PFSK-1 (cell line): ENCODE measurements at regions not wholly inside any gene's neighbourhood (a gene's known extent, or its start where the extent isn't known, plus 50 kb on each side); places are given as distances from the start of the nearest gene placed in this dataset.

ENCODE experiments used
- FOXP2 ChIP-seq: optimal IDR thresholded peaks from 2 replicates; pipeline ENCODE3; 2011; ENCODE audit warnings: borderline replicate concordance, control low read depth, inconsistent platforms; ENCODE audit not compliant: insufficient read depth; ENCODE audit errors: extremely low read length, extremely low read depth
- POLR2AphosphoS5 ChIP-seq: IDR thresholded peaks from 2 replicates; pipeline ENCODE4 v1.6.1; 2012; ENCODE audit warnings: low read depth, mild to moderate bottlenecking, control low read depth, low read length, moderate library complexity
- SIN3A ChIP-seq: IDR thresholded peaks from 2 replicates; pipeline ENCODE4 v1.6.1; 2012; ENCODE audit warnings: mild to moderate bottlenecking, low read length, moderate library complexity, borderline replicate concordance; ENCODE audit not compliant: insufficient read depth
- TAF1 ChIP-seq: IDR thresholded peaks from 2 replicates; pipeline ENCODE4 v1.6.1; 2012; ENCODE audit warnings: low read length, control low read depth, borderline replicate concordance; ENCODE audit not compliant: insufficient read depth
- TF ChIP-seq, protein P1 (sequence below), 2 experiments: IDR thresholded peaks; 2 replicates each; pipeline versions ENCODE4 v1.6.1 to v1.8.0; 2011 to 2012; ENCODE audit warnings: low read depth in 2 of 2, low read length in 2 of 2, control low read depth in 1 of 2, inconsistent platforms in 1 of 2, mild to moderate bottlenecking in 1 of 2, moderate library complexity in 1 of 2; ENCODE audit not compliant: insufficient read depth in 1 of 2

DNA sequence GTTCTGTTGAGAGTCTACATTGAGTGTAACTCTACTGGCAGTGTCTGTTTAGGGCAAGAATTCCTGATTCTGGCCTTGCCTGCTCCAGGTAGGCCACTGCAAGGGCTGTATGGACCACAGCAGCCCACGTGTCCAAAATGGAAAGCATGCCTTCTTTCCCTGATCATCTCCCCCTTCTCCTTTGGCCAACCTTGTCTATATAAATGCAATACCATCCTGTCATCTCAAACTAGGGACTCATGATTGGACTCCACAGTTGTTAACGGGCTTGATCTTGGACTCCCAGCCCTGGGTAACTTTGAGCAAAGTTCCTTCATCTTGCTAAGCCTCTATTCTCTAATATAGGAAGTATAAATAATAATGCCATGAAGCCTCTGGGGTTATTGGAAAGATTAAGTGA is 533.6 kb downstream of the BNC2 start:
- TF ChIP-seq, protein P1, sequence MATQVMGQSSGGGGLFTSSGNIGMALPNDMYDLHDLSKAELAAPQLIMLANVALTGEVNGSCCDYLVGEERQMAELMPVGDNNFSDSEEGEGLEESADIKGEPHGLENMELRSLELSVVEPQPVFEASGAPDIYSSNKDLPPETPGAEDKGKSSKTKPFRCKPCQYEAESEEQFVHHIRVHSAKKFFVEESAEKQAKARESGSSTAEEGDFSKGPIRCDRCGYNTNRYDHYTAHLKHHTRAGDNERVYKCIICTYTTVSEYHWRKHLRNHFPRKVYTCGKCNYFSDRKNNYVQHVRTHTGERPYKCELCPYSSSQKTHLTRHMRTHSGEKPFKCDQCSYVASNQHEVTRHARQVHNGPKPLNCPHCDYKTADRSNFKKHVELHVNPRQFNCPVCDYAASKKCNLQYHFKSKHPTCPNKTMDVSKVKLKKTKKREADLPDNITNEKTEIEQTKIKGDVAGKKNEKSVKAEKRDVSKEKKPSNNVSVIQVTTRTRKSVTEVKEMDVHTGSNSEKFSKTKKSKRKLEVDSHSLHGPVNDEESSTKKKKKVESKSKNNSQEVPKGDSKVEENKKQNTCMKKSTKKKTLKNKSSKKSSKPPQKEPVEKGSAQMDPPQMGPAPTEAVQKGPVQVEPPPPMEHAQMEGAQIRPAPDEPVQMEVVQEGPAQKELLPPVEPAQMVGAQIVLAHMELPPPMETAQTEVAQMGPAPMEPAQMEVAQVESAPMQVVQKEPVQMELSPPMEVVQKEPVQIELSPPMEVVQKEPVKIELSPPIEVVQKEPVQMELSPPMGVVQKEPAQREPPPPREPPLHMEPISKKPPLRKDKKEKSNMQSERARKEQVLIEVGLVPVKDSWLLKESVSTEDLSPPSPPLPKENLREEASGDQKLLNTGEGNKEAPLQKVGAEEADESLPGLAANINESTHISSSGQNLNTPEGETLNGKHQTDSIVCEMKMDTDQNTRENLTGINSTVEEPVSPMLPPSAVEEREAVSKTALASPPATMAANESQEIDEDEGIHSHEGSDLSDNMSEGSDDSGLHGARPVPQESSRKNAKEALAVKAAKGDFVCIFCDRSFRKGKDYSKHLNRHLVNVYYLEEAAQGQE (IDR thresholded peaks at IDR 0.05; ENCODE audit: insufficient read depth in 1 of 2, low read depth in 2 of 2, low read length in 2 of 2): no peak
- TF ChIP-seq SIN3A (no peak), FOXP2 (no peak), TAF1 (no peak), POLR2AphosphoS5 (no peak)

DNA sequence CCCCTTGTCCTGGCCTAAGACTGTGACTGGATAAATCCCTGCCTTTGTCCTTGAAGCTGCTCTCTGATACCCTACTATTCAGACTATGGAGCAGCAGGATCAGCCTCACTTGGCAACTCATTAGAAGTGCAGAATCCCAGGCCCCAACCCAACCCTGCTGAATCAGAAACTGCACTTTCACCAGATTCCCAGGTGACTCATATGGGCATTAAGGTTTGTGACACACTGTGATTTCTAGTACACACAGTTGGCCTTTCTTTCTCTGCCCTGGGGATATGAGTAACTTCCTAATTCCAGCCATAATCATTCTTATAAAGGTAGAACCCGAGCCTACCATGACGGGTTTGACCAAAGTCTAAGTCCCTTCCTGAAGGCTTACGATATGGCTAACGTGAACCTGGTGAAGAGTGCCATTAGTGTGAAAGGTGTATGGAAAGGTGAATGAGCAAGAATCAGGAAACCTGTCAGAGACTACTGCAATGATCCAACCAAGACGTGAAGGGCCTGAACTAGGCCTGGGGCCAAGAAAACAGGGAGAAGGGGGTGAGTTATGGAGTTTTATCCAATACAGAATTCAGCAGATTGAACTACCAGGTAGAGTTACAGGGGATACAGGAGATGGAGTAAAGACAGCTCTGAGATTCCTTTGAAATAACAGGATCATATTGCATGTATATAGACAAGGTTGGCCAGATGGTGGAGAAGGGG is 533.0 kb downstream of the BNC2 start:
- TF ChIP-seq SIN3A (no peak), TAF1 (no peak), POLR2AphosphoS5 (no peak), FOXP2 (no peak)
- TF ChIP-seq, protein P1 (IDR thresholded peaks at IDR 0.05; ENCODE audit: insufficient read depth in 1 of 2, low read depth in 2 of 2, low read length in 2 of 2): no peak

DNA sequence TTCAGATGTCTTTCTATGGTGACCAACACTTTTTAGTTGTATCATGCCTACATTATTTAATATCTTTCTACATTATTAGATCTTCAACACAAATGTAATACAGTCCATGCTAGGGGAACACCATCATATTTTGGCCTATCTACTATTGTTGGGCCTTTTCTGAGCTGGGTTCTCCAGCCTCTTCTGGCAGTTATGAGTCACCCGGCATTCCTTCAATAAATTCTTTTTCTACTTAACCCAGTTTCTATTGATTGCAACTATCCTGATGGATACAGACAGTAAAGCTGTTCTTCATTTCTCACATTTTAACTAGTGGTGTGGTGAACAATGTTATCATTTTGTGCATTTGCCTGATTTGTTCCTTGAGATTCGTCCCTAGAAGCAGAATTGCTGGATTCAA is 529.3 kb downstream of the BNC2 start:
- TF ChIP-seq TAF1: no peak

DNA sequence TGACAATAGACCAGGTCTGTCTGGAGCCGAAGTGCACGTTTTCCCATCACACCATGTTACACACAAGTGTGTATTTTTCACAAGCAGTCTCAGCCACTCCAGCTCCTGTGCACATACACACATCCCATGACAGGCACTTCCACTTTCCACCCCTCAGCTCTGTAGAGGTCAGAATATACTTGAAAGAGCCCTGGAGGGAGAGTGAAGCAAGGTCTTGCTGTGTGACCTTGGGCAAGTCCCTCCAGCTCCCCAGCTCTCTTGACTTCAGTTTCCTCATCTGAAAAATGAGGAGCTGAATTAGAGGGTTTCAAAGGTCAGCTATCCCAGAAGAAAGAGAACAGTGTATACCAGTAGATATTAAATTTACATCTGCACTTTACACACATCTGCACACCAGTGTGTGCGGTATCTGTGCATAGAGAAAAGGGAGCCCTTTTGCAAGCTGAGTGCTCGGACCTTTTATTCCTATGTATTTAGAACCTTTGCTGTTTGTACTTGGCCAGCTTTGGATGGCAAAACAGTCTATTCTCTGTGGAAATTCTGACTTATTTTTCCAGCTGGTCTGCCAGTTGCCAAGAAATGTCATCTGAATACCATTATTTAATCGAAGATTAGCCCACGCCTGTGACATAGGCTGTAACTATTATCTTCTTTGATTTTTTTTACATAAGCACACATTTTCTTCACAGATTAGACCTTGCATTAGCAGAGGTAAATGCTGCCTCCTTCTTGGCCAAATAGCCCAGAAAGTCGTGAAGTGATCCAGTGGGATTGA is 528.0 kb downstream of the BNC2 start:
- TF ChIP-seq POLR2AphosphoS5 (no peak), SIN3A (no peak), TAF1 (no peak), FOXP2 (no peak)
- TF ChIP-seq, protein P1 (IDR thresholded peaks at IDR 0.05; ENCODE audit: insufficient read depth in 1 of 2, low read depth in 2 of 2, low read length in 2 of 2): no peak

DNA sequence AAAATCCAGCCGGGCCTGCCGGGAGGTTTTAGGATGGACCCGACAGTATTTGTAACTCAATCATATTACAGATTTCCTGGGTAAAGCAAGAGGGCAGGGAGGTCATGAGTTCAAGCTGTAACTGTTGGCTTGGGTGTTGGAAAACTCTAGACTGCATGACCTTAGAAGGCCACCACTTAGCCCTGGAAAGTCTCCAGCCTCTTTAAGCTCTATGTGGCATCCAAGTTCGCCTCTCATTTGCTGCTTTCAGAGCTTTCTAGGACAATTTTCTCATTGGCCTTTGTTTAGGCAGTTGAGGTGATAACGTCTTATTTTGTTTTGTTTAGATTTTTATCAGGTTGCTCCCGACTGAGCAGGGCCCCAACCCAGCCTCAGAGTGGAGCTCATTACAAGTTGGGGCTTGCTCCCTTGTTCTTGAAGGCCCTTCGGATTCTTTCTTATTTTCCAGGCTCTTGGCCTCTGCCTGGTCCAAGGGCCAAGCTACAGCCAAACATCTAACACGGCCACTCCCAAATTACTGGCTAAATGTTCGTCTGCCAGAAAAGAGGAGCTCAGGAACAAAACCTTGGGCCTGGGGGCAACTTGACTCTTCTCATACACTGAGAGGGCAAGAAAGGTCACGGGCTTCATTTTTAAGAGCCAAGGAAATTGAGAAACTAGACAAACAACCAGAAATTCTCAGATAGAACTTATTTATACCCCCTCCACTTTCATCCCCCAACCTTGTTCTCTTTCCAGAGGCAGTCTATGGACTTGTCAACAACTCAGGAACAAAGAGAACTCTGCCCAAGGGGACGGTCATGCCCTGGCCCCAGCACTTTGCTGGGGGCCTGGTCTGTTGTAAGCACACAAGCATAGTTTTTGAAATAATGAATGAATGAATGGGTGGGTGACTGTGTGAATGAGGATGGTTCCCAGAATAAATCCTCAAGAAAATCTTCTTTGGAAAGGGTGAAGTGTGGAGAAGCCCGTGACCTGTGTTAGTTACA is 526.9 kb downstream of the BNC2 start:
- TF ChIP-seq FOXP2 (no peak), TAF1 (no peak), POLR2AphosphoS5 (no peak)

DNA sequence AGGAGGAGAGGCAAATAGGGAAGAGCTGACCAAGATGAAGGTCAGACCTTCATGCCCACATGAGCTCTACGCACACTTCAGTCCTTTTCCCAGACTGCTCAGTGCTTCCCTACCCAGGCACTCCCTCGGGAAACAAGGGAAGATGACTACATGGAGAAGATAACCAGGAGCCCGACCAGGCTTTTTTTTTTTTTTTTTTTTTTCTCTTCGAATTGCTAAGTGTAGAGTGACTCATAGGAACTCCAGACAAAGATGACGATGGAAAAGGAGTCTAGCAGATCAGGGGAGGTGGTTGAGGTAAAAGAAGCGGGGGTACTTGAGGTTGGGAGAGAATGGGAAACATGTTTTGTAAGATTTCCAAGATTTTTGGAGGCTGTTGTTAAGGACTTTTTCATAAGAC is 526.1 kb downstream of the BNC2 start:
- no peak for TF ChIP-seq FOXP2
- TF ChIP-seq, protein P1 (IDR thresholded peaks at IDR 0.05; ENCODE audit: insufficient read depth in 1 of 2, low read depth in 2 of 2, low read length in 2 of 2): no peak
- TF ChIP-seq POLR2AphosphoS5: no peak
- no peak for TF ChIP-seq TAF1
- no peak for TF ChIP-seq SIN3A
